Transverse colon (tissue), 4 donors: ENCODE measurements at regions not wholly inside any gene's neighbourhood (a gene's known extent, or its start where the extent isn't known, plus 50 kb on each side); places are given as distances from the start of the nearest gene placed in this dataset.

ENCODE experiments used
- POLR2A ChIP-seq: fragments of 450-650 bp; IDR thresholded peaks from one replicate; pipeline ENCODE4 v1.6.1; 2016; ENCODE audit warnings: antibody characterized with exemption, mild to moderate bottlenecking, moderate library complexity
- POLR2AphosphoS5 ChIP-seq, 3 donors: sonication (generic); formaldehyde crosslinking; IDR thresholded peaks; one replicate each; pipeline ENCODE4 v1.6.1; 2016; ENCODE audit warnings: antibody characterized with exemption in 3 of 3
- TF ChIP-seq, protein P1 (sequence below), 5 experiments: fragments of 200-600 bp in 3 of 5; fragments of 450-650 bp in 2 of 5; sonication (generic) in 3 of 5; IDR thresholded peaks; 1 replicate in 2 of 5; 2 replicates in 3 of 5; pipeline ENCODE4 v1.5.1; 2016 to 2017; ENCODE audit warnings: antibody characterized with exemption in 5 of 5, inconsistent platforms in 3 of 5, mild to moderate bottlenecking in 2 of 5, moderate library complexity in 1 of 5

DNA sequence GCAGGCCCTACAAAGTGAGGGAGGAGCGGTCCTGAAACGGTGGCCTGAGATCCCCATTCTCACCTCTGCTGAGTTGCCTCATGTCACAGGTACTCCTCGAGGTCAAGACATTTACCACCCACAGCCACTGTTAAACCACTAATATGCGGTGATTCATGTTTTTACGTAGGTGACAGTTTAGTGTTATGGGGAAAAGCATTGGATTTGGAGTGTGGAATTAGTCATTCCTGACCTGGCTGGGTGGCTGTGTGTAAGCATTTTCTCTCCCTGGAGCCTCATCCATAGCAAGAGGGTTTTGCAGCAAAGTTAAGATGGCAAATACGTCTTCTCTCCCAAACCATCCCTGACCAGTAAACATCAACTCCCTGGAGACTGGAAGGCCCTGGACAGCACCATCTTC lies 57.8 kb upstream of the KCNJ6 start:
- TF ChIP-seq, protein P1, sequence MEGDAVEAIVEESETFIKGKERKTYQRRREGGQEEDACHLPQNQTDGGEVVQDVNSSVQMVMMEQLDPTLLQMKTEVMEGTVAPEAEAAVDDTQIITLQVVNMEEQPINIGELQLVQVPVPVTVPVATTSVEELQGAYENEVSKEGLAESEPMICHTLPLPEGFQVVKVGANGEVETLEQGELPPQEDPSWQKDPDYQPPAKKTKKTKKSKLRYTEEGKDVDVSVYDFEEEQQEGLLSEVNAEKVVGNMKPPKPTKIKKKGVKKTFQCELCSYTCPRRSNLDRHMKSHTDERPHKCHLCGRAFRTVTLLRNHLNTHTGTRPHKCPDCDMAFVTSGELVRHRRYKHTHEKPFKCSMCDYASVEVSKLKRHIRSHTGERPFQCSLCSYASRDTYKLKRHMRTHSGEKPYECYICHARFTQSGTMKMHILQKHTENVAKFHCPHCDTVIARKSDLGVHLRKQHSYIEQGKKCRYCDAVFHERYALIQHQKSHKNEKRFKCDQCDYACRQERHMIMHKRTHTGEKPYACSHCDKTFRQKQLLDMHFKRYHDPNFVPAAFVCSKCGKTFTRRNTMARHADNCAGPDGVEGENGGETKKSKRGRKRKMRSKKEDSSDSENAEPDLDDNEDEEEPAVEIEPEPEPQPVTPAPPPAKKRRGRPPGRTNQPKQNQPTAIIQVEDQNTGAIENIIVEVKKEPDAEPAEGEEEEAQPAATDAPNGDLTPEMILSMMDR (IDR thresholded peaks at IDR 0.05) = no peak
- TF ChIP-seq POLR2AphosphoS5 (IDR thresholded peaks at IDR 0.05) (no peak), POLR2A (no peak)
